Islet precursor cell (in vitro differentiated cells): ENCODE measurements at regions not wholly inside any gene's neighbourhood (a gene's known extent, or its start where the extent isn't known, plus 50 kb on each side); places are given as distances from the start of the nearest gene placed in this dataset.
"Not testable (repeated sequence)": the region's sequence is repeated elsewhere in the genome, so short reads cannot be mapped to it uniquely, and the experiment has no call there.

ENCODE experiments used
- DNase-seq: peaks from one replicate; pipeline ENCODE4 v3.0.0-alpha.2; 2018

- DNase-seq: peak; percentile 69
Measured at GRCh38 chr9:27675354-27675753, 102.1 kb upstream of the C9orf72 start.

GRCh38 chr9:27676827-27677226 is 103.5 kb upstream of the C9orf72 start:
- DNase-seq: no peak

GRCh38 chr9:27679338-27679737 is 106.1 kb upstream of the C9orf72 start:
- DNase-seq: no peak

GRCh38 chr9:27683181-27683580 is 109.9 kb upstream of the C9orf72 start:
- DNase-seq: no peak

GRCh38 chr9:27688954-27689353 is 115.7 kb upstream of the C9orf72 start:
- DNase-seq: no peak

GRCh38 chr9:27690816-27691215 is 117.5 kb upstream of the C9orf72 start:
- DNase-seq: not testable (repeated sequence)

GRCh38 chr9:27699621-27700020 is 126.3 kb upstream of the C9orf72 start:
- DNase-seq: no peak

GRCh38 chr9:27701016-27701415 is 127.7 kb upstream of the C9orf72 start:
- no peak for DNase-seq

GRCh38 chr9:27701587-27701986 is 128.3 kb upstream of the C9orf72 start:
- DNase-seq: no peak

- no peak for DNase-seq
Measured at GRCh38 chr9:27703216-27703980, 130.1 kb upstream of the C9orf72 start.

GRCh38 chr9:27711241-27711640 is 138.0 kb upstream of the C9orf72 start:
- DNase-seq: no peak

- DNase-seq: no peak
Measured at GRCh38 chr9:27712806-27713205, 139.5 kb upstream of the C9orf72 start.

GRCh38 chr9:27714388-27714787 is 141.1 kb upstream of the C9orf72 start:
- no peak for DNase-seq

GRCh38 chr9:27715651-27716050 is 142.4 kb upstream of the C9orf72 start:
- DNase-seq: peak; percentile 75

- DNase-seq: no peak
Measured at GRCh38 chr9:27717991-27718390, 144.7 kb upstream of the C9orf72 start.

- no peak for DNase-seq
Measured at GRCh38 chr9:27719711-27720110, 146.4 kb upstream of the C9orf72 start.

GRCh38 chr9:27722866-27723265 is 149.6 kb upstream of the C9orf72 start:
- DNase-seq: no peak

- peak; percentile 81 for DNase-seq
Measured at GRCh38 chr9:27726244-27727081, 153.2 kb upstream of the C9orf72 start.

GRCh38 chr9:27732494-27732893 is 159.2 kb upstream of the C9orf72 start:
- DNase-seq: no peak

- DNase-seq: no peak
Measured at GRCh38 chr9:27743490-27743889, 170.2 kb upstream of the C9orf72 start.

GRCh38 chr9:27747450-27747849 is 174.2 kb upstream of the C9orf72 start:
- no peak for DNase-seq

- no peak for DNase-seq
Measured at GRCh38 chr9:27749838-27750237, 176.6 kb upstream of the C9orf72 start.

GRCh38 chr9:27750566-27750965 is 177.3 kb upstream of the C9orf72 start:
- DNase-seq: no peak

- no peak for DNase-seq
Measured at GRCh38 chr9:27752069-27752468, 178.8 kb upstream of the C9orf72 start.
